ENCODE measurements at regions not wholly inside any gene's neighbourhood (a gene's known extent, or its start where the extent isn't known, plus 50 kb on each side); places are given as distances from the start of the nearest gene placed in this dataset.
"Not testable (repeated sequence)": the region's sequence is repeated elsewhere in the genome, so short reads cannot be mapped to it uniquely, and the experiment has no call there.

DNA sequence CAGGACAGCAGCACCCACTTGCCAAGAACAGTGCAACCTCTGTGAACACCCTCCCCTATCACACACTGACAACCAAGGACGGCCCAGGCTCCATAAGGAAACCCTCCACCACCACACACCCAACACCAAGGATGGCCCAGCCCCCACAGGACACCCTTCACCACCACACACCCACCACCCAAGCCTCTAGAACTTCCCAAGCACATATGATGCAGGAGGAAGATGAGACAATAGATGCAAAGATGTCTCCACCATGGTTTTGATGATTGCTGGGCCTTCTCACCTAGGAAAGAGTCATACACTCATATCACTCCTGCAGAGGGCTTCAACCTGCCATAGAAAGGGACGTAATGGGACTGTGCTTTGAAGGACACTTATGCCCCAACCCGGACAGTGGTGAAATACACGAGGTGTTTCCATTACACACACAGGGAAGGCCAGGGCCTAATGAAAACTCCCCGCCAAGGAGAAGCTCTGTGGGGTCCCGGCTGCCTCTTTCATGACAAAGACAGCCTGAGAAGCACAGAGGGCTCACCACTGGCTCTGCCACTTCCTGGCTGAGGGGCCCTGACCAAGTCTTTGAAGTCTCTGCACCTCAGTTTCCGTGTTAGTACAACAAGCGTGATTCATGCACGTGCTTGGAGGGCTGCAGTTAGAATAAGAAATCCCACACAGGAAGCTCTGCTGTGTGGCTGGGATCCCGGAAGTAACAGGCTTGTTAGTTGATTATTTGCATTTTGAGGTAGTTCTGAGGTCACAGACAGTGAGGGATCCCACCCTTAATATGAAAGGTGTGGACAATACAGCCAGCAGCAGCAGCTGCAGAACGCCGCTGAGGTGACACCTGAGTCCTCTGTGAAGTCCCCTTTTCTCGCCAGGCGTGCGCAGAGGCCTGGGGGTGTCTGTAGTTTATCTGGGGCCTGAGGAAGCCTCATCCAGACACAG lies 61.9 kb upstream of the ATP12A start:
- peak; percentile 8 to 29 (median 20) for DNase-seq

DNA sequence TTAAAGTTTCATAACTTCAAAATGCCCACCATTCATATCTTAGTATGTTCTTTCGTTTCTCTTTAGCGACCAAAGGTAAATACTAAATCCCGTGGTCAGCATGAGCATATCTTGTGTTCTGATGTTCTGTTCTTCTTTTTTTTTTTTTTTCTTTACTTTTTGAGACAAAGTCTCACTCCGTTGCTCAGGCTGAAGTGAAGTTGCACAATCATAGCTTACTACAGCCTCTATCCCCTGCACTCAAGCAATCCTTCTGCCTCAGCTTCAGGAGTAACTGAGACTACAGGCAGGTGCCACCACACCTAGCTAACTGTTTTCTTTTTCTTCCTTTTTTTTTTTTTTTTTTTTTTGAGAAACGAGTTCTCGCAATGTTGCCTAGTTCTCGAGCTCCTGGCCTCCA lies 60.9 kb upstream of the ATP12A start:
- DNase-seq = no peak

DNA sequence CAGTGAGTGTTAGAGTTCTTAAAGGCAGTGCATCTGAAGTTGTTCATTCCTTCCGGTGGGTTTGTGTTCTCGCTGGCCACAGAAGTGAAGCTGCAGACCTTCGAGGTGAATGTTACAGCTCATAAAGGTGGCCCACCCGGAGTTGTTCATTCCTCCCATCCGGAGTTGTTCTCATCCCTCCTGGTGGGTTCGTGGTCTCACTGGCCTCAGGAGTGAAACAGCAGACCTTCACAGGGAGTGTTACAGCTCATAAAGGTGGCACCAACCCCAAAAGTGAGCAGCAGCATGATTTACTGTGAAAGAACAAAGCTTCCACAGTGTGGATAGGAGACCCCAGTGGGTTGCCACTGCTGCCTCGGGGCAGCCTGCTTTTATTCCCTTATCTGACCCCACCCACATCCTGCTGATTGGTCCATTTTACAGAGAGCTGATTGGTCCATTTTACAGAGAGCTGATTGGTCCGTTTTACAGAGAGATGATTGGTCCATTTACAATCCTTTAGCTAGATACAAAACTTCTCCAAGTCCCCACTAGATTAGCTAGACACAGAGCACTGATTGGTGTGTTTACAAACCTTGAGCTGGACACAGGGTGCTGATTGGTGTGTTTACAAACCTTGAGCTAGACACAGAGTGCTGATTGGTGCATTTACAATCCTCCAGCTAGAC lies 57.6 kb upstream of the ATP12A start:
- DNase-seq = not testable (repeated sequence)

DNA sequence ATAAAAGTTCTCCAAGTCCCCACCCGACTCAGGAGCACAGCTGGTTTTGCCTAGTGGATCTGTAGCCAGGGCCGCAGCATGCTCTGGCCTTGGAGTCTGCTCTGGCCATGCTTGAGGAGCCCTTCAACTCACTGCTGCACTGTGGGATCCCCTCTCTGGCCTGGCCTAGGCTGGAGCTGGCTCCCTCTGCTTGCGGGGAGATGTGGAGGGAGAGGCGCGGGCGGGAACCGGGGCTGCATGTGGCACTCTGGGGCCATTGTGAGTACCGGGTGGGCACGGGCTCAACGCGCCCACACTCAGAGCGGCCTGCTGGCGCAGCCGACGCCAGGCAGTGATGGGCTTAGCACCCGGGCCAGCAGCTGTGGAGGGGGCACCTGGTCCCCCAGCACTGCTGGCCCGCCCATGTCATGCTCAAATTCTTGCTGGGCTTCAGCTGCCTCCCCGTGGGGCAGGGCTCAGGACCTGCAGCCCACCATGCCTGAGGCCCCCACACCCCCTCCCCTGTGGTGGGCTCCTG lies 57.0 kb upstream of the ATP12A start:
- DNase-seq = no peak

DNA sequence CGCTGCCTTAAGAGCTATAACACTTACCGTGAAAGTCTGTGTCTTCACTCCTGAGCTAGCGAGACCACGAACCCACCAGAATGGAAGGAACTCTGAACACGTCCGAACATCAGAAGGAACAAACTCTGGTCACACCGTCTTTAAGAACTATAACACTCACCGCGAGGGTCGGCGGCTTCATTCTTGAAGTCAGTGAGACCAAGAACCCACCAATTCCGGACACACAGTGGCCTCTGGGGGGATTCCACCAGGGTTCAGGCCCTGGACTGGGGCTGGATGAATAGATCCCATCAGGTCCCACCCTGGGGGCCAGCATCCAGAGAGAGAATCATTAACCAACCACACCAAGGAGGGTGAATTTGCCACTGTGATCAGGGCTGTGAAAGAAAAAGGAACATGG lies 55.8 kb upstream of the ATP12A start:
- no peak for DNase-seq

DNA sequence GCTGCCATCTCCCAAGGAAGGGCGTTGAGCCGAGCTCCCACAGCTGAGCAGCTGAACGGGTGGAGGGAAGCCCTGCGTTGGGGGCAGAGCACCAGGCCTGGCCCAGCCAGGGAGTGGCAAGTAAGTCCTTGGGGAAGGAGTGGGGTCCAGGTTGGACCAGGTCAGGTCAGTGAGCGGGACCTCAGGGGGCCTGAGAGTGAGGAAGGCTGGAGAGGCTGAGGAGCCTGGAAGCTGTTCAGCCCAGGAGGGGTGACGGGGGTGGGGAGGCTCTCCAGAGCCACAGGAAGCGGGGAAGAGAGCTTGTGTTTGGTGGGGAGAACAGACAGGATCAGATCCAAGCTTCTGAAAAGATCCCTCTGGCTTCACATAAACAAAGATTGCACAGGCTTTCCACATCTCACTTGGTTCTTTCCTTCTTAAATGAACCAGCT lies 55.4 kb upstream of the ATP12A start:
- DNase-seq = no peak

DNA sequence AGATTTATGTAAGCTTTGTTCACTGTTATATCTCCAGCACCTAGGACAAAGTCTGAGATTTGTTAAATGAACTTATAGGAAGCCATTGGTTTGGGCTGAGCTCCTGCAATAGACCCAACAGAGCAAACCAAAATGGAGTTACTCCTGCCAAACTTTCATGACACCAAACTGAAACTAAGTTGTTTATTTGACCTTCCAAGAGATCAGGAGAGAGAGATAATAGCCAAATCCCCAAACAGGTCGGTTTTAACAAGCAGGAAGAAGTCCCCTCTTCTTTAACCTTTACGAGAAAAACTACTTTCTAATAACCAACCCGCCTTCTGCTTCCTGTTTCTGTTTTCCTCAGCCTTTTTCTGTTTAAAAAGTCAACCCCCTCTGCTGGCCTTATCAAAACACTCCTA lies 54.9 kb upstream of the ATP12A start:
- no peak for DNase-seq

DNA sequence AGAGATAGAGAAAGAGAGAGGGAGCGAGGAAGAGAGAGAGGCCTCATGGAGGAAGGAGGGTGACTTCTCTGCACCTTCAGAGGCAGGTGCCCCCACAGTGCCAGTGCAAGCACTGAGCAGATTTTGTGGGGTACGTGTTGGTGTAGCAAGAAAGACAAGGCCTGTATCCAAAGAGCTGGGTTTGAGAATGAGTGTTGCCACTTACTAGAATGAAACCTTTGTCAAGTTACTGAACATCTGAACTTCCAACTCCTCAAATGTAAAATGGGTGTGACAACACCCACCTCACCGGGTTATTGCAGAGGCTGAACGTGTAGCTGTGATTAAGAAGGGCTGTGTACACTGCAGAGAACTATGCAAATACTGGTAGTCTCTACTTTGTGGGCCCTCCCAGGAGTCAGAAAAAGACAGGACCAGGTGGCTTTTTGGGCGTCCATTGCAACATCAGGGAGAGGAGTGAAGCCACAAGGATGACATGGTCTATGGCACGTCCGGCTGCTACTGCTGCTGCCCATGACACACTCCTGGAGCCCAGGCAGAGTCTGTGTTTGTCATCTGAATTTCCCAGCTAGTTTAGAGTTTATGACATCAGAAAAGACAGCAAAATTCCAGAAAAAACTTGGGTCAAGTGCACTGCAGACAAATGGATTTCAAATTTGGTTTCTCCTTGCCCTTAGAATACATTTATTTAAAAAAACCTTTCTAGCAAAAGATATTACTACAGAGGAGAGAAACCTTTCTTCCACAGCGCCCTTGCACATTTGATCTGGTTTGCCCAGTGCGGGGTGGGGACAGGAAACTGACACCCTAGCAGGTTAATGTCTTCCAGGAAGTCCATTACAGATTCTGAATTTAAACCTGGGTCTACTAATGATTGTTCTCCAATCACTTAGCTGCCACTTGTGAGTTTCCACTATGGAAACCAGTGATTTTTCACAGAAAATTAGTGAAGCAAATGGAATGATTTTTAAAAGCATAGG lies 54.0 kb upstream of the ATP12A start:
- peak in 1 of 4 experiments; percentile 37 for DNase-seq

DNA sequence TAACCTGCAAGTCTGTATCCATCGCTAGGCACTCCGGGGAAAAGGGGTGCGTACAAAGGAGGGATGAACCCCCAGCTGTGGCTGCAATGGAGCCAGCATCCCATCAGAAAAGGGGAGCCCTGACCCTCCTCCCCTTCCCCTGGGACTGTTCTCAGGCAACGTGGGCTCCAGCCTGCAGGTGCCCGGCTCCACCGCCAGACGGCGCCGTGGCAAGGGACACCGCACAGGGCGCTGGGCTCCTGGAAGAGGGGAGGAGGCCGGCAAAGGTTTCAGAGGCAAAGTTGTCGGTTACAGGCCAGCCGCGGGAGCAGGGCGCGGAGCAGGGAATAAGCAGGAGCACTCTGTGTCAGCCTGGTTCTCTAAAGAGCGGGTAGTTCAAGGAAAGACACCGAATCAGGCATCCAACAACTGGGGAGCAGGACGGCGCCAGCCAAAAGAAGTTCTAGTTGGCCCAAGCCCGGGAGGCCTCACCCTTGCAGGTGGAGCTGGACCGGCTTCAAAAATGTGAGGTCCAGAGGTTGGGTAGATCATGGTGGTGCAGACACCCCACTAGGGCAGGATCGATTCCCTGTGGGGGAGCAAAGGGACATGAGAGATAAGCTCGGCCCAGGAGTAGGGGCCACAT lies 53.0 kb upstream of the ATP12A start:
- DNase-seq = no peak

DNA sequence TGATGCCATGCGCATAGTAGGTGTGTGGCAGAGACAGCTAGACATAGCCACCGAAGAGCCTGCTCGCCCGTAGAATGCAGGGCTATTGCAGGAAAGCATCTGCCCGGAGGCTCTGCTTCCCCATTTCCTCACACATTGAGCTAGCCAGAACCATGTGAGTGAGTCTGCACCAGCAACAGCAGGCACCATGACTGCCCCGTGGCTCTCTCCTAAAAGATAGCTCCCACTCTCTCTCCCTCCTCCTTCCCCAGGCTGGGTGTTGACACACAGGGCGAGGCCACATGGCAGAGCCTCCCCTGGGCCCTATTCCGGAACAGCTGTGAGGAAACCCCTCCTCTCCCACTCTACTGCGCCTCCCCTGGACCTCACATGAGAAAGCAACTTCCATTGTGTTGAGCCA lies 52.3 kb upstream of the ATP12A start:
- DNase-seq = no peak

DNA sequence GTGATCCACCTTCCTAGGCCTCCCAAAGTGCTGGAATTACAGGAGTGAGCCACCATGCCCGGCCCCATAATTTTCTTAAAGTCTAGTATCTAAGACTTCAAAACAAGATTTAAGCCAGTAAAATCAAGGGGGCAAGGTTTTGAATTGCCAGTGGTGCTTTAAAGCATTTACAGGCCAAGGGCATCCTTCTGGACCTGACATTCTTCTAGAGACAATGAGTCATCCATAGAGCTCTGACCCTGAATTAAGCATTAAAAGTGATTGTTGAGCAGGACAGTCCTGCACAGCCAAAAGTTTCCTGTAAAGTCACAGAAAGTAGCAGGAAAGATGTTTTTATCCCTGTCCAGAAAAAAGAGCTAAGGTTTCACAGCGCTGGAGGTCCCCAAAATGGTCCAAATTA lies 50.9 kb upstream of the ATP12A start:
- no peak for DNase-seq

DNA sequence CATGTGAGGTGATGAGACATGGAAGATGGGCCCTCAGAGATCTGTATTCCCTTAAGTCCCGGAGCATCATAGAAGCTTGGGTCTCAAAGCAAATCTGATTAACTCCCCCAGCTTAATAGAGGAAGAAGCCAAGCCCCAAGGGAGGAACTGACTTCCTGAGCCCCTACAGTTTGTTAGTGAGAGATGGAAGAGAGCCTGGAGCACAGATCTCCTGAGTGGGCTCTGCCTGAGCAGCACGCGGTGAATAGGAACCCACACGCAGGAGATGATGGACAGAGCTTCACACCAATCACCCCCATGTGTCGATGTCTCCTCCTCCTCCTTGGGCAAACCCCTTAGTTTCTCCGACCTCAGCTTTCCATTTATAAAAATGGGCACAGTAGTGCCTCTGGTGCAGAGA lies 50.1 kb upstream of the ATP12A start:
- no peak for DNase-seq
